Tongue (tissue), 1 donor: ENCODE measurements at regions not wholly inside any gene's neighbourhood (a gene's known extent, or its start where the extent isn't known, plus 50 kb on each side); places are given as distances from the start of the nearest gene placed in this dataset.
A peak's percentile ranks its signal among the peaks of the same experiment; 100 is the strongest.

Experiments used
- DNase-seq: peaks from one replicate; pipeline ENCODE4 v3.0.0-alpha.2; 2015

DNA sequence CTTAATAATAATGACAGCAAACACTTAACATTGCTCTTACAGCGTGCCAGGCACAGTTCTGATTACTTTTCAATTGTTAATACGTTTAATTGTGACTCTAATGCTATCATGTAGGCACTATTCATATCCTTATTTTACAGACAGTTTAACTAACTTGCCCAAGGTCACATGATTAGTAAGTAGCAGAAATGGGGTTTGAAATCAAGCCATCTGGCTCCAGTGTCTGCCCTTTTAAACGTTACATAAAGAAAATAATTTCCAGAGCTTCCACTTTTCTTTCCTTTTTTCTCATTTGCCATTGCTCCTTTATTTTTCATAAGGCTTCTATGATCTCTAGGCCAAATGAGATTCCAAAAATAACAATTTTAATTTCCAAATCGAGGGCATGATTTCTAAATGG lies 50.6 kb upstream of the IKZF2 start:
- no peak for DNase-seq

DNA sequence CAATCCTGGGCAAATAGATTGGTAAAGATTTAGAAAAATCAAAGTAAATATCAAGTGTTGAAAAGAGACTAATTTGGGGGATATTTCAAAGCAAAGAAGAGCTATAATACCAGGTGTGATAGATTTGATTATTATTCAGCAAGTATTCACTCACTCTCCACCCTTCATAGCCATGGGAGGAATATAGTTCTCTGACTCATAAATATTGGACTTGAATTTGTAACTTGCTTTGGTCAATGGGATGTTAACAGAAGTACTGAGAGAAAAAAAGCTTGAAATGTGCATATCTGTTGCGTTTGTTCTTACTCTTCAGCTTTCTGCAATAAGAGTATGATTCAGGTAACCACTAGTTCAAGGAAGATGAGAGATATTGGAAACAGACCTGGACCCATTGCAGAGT lies 54.5 kb upstream of the IKZF2 start:
- DNase-seq: no peak

DNA sequence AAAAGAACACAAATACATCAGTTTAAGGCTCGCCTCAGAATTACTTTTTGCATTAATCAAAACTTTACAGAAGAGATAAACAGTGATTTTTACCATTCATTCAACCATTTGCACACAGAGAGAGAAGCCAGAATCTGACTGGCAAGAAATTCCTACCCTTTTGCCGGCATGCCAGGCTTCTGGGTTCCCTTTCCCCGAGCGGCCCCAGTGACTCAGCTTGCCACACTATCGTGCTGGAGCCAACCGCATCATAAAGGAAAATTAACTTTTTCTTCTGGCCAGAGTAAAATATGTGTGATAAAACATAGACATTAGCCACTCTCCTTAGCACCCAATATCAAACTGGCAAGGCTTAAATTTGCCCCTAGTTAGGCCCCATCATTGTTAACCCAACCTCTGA lies 61.8 kb upstream of the IKZF2 start:
- no peak for DNase-seq

DNA sequence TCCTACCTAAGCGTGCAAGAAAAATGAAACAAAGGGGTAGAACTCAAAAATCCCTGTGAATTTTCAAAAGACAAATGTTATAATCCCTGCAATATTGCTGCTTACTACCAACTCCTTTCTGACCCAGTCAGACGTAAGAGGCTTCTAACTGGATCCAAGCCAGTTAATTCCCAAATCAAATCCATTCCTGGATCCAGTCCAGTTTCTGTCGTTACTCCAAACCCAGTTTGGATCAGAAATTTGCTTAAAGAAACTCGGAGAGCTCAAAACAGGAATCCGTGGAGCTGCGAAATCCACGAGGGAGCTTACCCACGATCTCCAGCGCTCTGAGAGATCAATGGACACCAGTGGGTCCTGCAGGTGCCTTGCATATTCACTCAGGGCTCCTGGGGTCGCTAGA lies 62.8 kb upstream of the IKZF2 start:
- no peak for DNase-seq

DNA sequence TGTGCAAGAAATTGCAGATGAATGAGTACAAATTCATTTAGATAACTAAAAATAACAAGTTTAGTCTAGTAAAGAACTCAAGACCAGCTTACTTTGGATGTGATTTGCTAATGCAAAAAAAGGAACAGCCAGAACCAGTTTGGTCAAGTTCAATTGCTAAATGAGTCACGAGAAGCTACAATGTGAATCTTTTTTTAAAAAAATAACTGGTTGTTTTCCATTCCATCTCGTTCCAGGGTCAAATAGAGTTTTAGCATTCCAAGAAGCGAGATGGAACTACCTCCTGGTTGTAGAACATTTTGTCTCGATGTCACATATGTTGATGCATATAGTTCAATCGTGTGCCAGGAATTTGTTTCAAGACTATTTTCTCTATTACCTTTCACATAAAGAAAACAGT lies 65.0 kb upstream of the IKZF2 start:
- DNase-seq: peak; percentile 29

DNA sequence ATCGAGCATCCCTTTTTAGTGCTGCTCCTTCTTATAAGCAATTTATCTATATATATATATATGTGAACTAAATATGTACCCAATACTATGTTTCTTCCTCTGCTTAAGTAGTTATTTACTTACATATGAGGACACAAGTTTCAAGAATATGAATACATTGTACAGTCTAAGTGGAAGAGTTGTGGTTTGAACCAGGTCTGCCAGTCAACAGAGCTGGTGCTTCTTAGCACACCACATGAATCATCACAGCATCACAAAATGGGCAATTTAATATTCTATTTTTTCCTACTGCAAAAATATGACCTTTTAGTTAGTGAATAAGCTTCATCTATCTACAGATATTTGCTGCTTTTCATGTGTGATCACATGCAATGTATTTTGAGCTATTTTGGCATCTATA lies 64.4 kb upstream of the SPAG16 start:
- no peak for DNase-seq

DNA sequence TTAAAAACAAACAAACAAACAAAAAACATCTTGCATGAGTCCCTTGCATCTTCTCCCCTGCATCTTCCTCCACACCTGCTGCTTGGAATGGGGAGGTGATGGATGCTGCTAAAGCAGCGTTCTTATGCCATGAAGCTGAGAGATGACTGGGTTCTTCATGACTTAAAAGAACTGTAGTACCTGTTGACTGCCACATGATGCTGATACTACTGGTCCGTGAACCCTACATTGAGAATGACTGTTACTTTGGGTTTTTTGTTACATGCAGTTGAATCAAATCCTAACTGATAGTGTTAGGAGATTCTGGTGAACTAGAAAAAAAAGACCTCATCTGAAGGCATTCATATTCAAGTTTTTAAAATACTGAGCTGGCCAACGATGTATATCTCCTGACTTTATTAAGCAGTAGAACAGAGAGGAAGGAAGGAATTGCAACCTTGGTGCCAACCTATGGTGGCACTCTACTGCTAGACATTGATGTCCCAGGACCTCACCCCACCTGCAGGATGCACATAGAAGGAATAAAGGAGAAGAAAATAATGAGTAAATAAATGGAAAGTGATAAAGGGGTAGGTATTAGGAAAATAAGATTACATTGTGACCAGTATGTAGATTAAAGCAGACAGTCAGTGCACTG lies 63.2 kb upstream of the SPAG16 start:
- DNase-seq: no peak

DNA sequence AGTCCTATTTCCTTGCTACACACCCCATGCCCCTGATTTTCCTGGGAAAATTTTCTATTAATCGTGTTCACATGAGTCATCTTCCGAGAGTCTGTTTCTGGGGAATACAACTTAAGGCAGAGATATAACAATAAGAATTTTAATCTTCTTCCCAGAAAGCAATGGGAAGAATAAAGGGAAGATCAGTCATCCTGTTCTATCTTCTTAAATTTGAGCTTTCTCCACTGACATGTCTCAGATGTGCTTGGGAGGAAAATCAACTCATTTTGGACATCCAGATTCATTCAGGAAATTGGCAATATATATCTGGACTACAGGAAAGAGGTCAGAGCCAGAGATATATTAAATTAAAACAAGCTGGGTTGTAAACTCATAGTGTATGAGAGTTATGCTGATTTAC lies 62.3 kb upstream of the SPAG16 start:
- DNase-seq: no peak

DNA sequence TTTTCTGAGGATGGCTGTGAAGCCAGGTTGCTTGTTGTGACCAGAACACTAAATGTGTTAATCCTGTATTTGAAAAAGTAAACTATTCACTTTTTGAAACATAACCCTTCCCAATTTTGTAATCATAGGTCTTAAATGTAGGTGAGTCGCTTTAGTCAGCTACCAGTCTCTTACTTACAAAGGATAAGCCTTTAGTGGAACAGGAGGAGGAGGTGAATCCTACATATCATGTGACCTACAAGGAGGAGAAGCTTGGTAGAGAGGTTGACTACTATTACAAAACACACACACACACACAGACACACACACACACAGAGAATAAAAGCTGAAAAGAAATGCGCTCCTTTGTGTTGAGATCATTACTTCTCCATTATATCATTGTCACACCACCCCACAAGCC lies 59.9 kb upstream of the SPAG16 start:
- DNase-seq: no peak

DNA sequence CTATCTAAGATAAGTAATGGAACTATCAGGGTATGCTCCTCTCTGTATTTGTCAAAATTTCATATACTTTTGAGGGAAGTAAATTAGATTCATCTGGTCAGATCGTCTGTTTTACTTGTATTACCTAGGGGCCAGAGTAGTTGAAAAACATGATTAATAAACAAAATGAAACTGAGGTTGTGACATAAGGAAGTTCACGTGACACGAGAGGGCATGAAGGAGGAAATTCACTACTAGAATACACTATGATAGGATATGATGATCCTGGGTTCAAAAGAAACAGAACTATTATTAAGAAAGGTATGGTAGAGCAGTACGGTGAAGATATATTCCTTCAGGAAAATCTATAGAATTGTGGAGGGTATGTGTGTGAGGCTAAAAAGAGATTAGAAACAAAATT lies 58.4 kb upstream of the SPAG16 start:
- no peak for DNase-seq

DNA sequence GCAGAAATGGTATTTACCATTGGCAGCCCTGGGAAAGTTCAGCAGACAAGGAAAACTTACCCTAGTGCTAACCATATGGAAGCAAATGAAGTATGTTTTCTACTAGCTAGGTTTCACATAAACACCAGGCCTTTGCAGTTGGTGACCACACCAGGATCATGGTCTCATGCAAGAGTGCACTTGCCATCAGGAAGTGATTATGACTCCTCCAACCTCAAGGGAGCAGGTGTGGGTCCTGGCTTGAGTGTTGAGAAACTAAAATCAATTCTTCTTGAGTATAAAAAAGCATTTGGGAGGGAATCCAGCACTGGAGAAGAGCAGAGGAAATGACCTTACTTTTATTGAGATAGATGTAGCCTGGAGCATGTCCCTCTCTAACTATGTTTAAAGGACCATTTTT lies 56.8 kb upstream of the SPAG16 start:
- no peak for DNase-seq

DNA sequence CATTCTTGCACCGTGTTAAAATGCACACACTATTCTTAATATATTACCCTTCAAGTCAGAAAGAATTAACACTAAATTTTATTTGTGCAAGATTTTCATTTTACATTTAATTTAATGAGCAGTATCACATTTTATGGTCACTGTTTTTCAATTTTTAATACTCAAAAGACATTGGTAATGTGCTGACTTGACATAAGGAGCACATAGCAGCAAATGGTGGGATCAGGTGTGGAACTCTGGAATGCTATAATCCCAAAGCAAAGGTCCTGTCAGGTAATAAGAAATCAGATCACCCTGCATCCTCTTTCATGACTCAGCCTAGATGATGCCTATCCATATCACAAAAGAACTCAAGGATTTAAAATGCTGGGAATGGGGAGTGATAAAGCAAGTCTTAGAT lies 55.6 kb upstream of the SPAG16 start:
- no peak for DNase-seq

DNA sequence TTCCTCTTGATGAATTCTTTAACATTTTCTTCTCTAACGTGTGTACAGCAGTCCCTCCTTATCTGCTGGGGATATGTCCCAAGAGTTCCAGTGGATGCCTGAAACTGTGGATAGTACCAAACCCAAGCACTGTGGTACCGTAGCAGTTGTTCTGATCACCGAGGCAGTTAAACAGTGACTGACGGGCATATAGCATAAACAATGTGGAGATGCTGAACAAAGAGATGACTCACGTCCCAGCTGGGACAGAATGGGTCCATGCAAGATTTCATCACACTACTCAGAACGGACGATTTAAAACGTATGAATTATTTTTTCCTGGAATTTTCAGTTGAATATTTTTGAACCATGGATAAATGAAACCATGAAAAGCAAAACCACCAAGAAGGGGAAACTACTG lies 54.5 kb upstream of the SPAG16 start:
- no peak for DNase-seq

DNA sequence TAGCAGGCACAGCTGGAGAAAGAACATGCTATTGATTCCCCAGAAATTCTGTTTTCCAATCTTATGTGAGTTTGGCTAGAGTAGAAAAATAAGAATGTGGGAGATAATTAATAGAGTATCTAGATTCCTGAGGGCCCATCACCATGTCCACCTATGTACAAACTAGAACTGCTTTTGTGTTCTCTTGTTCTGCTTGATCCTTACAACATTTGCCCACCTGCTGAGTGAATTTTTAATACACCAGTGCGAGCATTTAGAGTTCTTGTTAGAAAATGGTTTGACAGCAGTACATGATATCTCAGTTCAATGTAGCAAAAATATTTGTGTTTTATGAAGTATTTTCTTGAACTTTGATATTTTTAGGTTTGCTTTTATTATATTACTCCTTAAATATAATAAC lies 52.3 kb upstream of the SPAG16 start:
- no peak for DNase-seq

DNA sequence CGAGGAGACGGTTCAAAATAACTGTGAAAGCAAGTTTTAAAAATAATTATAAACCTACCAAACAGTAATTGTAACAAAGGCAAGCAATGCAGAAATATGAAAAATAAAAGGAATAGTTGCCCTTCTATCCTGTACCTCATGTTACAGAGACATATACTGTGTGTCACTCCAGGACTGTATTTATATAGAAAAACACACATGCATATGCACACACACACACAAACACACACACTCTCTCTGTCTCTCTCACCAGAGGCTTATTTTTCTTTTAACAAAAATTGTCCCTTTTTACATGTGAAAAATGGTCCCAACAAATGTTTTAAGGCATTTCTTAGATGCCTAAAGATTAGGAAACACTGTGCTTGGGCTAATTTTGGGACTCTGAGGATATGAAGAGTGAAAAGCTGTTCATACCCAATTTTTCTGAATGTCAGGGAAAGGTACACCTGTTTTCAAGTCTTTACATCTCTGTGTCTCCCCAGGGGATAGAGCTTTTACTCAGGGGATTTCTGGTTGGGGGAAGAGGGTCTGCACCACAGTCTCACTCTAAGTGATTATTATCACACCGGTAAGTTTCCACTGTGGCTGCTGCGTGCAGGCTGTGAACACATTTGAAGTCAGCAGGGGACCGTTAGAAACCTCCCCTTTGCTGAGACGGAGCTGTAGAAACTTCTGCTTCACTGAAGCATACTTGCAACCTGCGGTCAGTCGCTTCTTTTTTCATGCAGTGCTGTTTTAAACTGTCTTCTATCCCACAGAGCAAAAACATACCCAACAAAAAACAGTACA lies 51.4 kb upstream of the SPAG16 start:
- DNase-seq: no peak

DNA sequence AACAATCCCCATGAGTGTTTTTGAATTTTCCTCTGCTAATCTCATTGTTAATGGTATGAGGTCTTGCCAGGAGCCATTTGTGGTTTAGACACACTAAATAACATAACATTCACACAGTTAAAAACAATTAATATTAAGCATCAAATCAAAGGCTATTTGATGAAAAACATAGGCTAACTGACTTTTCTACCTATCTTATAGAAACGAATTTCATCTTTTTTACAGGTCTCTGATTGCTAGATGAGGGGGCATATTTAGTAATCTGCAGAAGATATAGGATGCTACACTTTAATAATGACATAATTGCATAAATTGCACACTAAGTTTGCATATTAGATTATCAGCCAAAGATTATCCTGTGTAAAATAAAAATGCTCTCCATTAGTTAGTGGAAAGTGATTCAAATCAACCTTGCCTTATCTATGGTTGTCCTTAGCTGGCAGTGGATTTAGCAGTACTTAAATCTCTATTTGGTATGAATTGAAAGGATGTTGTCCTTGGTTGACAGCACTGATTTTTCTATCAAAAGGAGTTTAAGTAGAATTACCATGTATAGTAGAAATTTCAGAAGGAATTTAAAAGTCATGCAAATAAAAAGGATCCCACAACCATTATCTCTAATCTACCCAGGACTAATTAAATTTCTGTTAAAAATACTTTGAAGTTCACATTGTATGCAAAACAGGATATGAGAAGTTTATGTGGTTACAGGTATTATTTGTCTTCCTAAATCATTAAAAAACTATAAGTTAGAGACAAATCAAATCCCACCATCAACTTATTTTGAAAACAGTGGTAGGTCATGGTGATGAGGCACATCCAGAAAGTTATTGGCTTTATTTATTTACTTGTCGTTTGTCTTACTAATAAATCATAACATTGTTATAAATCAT lies 50.6 kb upstream of the SPAG16 start:
- no peak for DNase-seq
